ENCODE measurements at regions not wholly inside any gene's neighbourhood (a gene's known extent, or its start where the extent isn't known, plus 50 kb on each side); places are given as distances from the start of the nearest gene placed in this dataset.

DNA sequence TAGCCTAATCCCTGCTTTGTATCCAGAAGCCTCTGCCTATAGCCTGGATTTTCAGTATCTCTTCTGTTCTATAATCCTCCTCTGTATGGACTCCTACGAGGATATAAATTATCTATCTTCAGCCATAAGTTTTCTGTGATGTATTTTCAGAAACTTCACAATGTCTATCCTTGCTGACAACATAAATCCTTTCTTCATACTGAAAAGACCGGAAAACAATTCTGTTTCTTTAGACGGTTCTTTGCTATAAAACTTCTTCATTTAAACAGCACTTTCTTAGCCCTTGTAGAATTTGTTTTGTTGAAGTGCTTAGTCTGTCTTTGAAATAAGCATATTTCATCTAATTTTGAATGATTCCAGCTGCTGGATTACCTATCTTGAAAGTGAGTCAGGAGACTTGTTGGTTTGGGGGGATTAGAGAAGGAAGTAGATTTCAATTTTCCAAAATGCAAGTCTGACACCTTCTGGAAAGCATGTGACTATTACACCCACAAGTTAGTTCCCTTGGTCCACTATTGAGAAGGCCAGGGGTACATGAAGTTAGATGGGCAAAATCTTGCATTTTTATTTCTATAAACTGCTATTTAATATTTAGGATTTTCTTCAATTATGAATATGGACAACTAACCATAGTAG is 96.3 kb upstream of the RANBP3L start:
- TF ChIP-seq POLR2AphosphoS5 (IDR thresholded peaks at IDR 0.05; ENCODE audit: low read depth, low read length) (no peak), TCF7L2 (IDR thresholded peaks at IDR 0.05; ENCODE audit: low read depth, low read length) (no peak)
- TF ChIP-seq, protein P1, sequence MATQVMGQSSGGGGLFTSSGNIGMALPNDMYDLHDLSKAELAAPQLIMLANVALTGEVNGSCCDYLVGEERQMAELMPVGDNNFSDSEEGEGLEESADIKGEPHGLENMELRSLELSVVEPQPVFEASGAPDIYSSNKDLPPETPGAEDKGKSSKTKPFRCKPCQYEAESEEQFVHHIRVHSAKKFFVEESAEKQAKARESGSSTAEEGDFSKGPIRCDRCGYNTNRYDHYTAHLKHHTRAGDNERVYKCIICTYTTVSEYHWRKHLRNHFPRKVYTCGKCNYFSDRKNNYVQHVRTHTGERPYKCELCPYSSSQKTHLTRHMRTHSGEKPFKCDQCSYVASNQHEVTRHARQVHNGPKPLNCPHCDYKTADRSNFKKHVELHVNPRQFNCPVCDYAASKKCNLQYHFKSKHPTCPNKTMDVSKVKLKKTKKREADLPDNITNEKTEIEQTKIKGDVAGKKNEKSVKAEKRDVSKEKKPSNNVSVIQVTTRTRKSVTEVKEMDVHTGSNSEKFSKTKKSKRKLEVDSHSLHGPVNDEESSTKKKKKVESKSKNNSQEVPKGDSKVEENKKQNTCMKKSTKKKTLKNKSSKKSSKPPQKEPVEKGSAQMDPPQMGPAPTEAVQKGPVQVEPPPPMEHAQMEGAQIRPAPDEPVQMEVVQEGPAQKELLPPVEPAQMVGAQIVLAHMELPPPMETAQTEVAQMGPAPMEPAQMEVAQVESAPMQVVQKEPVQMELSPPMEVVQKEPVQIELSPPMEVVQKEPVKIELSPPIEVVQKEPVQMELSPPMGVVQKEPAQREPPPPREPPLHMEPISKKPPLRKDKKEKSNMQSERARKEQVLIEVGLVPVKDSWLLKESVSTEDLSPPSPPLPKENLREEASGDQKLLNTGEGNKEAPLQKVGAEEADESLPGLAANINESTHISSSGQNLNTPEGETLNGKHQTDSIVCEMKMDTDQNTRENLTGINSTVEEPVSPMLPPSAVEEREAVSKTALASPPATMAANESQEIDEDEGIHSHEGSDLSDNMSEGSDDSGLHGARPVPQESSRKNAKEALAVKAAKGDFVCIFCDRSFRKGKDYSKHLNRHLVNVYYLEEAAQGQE (IDR thresholded peaks at IDR 0.05; ENCODE audit: insufficient read depth in 1 of 2, low read depth in 2 of 2, low read length in 1 of 2), result no peak
- TF ChIP-seq, protein P2, sequence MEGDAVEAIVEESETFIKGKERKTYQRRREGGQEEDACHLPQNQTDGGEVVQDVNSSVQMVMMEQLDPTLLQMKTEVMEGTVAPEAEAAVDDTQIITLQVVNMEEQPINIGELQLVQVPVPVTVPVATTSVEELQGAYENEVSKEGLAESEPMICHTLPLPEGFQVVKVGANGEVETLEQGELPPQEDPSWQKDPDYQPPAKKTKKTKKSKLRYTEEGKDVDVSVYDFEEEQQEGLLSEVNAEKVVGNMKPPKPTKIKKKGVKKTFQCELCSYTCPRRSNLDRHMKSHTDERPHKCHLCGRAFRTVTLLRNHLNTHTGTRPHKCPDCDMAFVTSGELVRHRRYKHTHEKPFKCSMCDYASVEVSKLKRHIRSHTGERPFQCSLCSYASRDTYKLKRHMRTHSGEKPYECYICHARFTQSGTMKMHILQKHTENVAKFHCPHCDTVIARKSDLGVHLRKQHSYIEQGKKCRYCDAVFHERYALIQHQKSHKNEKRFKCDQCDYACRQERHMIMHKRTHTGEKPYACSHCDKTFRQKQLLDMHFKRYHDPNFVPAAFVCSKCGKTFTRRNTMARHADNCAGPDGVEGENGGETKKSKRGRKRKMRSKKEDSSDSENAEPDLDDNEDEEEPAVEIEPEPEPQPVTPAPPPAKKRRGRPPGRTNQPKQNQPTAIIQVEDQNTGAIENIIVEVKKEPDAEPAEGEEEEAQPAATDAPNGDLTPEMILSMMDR (IDR thresholded peaks at IDR 0.05), result peak; percentile 29; the same call in 1 of the 2 replicates

All from Panc1 (cell line).